SHP77 (cell line): ENCODE measurements at regions not wholly inside any gene's neighbourhood (a gene's known extent, or its start where the extent isn't known, plus 50 kb on each side); places are given as distances from the start of the nearest gene placed in this dataset.

Source experiments
- DNase-seq, 2 experiments: peaks; one replicate each; lab custom pipeline; 2025; lab: John Stamatoyannopoulos, UW

DNA sequence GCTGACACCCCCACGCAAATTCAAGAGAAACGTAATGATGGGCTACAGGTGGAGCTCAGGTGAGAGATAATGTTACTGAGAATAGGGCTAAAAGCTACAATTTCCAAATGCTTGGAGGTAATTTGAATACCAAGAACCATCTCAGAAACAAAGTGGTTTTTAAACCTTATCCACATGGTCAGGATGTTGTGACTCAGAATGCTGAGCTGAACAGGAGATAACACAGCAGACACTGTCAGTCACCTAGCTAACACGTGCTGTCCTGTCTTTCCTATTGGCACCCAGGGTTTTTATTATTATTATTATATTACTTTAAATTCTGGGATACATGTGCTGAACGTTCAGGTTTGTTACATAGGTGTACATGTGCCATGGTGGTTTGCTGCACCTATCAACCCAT, 233.0 kb upstream of the MAF start:
- DNase-seq = no peak

DNA sequence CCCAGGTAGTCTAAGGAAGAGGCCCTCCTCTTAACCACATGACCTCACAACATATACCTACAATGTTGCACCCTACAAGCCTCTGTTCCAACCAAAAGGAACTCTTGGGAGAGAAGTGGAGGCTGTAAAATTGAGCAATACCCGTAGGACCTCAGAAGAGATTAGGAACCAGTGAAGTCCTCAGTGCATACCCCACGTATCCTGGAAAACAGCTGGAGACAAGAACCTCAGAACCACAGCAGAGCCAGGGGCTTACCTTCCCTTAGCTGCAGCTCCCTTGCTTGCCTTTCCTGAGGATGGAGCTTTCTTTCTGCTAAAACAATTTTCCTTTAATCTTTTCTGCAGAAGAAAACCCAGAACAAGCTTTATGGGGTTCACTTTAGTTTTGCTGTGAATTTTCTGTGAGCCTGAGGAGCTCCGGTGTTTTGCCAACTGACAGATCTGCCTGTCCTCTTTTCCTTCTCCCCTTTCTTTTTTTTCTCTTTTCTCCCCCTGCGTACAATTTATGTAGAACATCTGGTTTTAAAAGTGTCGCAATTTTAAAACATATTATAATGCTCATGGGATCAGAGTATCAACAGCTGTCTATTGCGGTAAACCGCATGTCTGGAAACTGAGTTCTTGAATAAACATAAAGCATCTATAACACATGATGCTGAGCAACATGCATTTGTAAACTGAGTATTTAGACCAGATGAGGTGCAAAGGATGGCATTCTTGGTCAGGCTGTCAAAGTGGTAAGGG, 226.4 kb upstream of the MAF start:
- DNase-seq = no peak

DNA sequence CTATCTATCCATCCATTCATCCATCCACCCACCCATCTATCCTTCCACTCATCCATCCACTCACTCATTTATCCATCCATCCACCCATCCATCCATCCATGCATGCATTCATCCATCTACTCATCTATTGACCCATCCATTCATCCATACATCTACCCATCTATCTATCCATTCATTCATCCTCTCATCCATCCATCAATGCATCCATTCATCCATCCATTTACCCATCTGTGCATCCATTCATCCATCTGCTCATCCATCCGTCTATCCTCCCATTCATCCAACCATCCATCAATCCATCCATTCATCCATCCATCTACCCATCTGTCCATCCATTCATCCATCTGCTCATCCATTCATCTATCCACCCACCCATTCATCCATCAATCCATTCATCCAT, 224.5 kb upstream of the MAF start:
- no peak for DNase-seq

DNA sequence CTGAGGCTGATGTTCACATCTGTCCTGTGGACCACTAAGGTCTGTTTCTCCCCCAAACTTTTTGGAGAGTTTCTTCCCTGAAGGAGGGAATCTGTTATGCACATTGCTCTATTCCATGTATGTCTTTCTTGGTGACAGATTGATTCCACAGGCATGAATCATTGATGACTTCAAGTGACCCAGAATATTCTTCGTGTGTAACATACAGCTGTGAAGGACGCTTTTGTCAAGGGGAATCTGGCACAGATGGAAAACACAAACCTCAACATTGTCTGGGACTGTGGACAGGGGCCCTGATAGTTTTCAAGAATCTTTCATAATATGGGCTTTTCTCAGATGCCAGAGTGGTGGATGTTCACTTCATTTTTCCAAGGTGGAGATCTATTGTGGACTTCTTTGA, 223.1 kb upstream of the MAF start:
- no peak for DNase-seq

DNA sequence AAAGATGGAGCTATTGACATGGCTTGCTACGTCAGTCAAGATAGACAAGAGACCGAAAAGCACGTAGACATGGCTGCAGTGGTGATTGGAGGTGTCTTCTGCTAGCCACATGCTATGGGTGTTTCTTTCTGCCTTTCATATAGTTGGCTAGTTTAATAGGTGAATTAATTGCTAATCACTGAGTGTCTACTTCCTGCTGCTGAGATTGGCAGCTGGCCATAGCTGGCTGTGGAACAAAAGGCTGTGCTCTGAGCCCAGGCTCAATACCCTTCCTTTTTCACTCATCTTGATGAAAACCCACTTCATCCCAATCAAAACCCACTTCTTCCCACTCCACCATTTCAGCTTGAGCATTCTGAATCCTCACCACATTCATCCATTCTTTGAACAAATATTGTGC, 221.4 kb upstream of the MAF start:
- no peak for DNase-seq

DNA sequence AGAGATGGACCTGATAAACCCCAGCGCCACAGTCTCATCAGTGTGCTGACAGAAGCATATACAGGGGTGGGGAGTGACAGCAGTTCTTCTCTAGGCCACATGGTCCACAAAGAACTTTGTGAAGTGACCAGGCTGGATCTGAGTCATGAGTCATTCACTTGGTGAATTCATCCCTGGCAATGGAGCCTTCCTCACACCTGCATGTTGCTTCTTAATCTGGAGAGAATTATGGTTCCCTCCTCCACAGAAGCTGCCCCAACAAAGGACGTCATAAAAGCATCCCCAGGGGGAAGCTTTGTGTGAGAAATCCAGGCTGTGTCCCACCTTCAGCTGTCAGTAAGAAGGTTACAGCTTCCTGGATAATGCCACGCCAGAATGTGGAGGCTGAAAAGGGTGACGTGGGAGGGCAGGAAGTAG, 215.6 kb upstream of the MAF start:
- DNase-seq = no peak

DNA sequence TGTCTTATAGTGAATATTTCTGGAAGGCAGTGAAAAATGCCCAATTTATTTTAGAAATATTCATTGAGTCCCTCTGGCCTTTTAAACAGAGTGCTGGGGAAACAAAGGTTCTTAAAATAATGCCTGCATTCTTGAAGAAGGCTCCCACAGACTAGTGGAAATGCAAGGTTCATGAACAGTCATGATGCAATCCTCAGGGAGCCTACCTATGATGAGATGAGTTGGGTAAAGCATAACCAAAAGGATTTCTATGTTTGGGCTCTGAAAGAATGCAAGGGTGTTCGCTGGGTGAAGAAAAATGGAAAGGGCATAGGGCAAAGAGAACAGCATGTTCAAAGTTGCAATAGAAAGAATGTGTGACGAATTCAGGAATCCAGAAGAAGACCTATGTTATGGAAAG, 214.5 kb upstream of the MAF start:
- DNase-seq = no peak

DNA sequence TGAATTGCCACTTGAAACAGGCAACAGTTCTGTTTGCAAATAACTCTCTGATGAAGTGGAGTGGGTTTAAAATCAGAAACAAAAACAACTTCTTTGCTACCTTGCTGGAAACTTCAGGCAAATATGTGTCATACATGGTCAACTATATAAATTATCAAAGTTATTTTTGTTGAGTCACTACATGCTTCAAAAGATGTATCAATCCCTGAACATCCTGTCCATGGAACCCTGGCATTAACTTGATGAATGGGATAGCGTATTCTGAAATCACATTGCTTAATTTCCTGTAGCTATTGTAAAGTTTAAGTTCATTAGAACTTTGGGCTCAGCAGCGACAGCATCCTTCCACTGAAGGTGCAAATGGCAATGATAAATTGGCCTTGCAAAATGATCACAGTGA, 213.6 kb upstream of the MAF start:
- no peak for DNase-seq

DNA sequence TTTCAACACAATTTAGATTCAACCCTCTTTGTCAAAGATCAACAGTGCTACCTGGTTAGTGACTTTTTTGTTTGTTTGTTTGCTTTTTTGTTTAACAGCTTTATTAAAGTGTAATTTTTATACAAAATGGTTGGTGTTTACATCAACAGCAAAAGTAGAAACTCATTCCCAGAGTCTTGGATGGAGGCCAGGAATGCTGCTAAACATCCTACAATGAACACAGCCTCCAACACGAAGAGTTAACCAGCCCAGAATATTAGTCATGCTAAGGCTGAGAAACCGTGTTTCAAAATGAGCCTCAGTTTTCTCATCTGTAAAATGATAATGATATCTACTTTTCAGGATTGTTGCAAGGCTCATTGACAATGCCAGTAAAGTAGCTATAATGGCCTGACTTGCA, 211.0 kb upstream of the MAF start:
- DNase-seq = no peak

DNA sequence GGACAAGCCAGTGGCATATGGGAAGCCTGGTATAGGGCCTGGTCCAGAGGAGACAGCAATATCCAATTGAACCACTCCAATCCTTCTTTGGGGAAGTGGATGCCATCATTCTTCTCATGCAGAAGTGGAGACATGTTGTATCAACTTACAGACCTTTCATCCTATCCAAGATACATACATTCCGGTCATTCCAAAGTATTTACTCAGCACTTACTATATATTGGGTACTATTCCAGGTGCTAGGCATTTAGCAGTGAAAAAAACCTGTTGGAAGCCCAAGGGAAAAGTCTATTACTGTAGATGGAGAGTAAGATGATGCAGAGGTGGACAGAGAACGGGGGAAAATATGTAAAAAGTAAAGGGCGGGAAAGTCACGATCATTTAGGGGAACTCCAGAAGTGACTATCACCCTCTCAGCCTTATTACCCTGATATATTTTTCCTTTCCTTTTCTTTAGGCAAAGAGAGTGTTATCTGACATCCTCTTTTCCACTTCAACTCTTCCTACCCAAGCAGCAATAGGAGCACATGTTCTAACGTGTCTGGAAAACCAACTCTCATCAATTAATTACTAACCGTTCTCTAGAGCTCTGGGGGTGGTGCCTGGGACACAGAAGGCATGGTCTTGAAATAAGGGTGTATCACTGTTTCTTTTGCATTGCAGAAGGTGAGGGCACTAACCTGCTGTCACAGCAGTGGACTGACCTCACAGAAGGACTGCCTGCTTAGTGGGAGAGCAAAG, 210.1 kb upstream of the MAF start:
- no peak for DNase-seq

DNA sequence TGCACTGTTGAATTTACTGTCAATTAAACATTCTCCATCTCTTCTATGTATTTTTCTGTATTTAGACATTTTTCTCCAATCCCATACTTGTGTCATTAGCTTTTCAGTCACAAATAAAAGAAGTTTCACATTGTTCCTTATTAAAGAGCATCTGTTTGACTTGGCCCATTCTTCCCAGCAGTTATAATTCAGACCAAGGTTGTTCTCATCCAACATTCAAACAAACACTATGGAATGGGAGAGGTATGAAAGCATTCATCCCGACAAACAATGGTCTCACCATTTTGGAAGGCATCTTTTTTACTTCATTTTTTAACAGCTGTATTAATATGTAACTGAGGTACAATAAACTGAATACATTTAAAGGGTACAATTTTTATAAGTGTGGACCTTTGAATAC, 208.8 kb upstream of the MAF start:
- no peak for DNase-seq

DNA sequence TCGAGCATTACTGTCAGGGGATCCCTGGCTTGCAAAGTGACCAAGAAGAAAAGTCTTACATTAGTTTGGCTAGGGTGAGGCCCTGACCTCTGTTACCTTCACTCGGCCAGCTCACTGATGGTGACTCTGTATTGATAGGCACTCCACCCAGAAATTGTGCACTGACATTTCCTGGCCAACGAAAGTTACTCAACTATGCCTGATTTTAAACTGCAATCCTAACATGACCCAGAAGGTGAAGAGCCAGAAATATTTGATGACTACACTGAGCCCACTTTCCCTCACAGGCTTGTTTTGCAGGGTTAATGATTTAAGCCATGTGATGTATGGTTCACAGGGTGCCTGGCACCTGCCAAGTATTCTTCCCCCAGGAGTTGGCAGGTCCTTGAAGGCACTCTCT, 208.2 kb upstream of the MAF start:
- DNase-seq = no peak

DNA sequence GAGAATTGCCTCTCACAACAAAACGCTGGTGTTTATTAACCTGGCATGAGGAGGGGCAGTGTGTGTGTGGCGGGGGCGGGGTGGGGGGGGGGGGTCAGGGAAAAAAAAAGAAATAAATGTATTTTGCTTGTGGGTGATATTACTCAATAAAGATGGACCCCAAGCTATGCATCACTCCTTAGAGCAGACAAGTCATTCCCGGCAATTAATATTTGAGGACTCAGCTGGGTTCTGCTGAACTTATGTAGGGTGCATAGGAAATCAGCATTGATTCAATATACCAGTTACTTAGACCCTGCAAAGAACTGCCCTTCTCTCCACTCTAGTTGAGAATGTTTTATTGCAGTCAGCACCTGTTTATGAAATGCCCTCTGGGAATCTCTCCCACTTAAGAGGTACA, 206.2 kb upstream of the MAF start:
- DNase-seq = no peak

DNA sequence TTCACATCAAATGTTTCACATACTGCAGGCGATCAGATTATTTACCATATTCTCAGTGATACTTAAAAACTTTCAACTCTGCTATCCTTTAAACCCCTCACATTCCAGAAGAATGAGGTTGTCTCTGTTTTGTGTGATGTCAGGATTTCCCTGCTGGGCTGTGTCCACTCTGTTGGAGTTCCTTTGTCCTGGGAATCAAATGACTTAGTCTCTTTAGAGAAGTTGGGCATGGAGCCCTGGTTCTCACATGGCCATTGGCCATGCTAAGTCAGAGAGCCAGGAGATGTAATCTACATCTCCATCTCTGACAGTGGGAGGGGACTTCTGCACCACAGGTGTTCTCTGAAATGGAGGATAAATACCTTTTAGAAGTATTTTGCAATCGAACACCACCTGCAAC, 205.1 kb upstream of the MAF start:
- DNase-seq = no peak

DNA sequence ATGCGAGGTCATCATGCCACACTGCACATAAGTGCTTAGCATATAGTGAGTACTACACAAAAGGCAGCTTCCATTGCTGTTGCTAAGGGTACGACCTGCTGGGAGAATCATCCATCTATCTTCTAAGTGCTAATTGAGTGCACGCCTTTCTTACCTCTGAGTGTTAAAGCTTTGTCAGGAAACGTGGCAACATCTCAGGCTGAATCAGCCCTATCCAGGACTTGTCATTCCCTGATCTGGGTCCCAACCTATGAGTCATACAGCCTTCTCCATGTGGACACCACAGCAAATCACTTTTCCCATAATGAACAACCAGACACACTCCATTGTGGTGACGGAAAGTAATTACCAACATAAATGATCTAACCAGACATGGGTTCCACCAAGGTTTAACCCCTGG, 201.1 kb upstream of the MAF start:
- DNase-seq = no peak

DNA sequence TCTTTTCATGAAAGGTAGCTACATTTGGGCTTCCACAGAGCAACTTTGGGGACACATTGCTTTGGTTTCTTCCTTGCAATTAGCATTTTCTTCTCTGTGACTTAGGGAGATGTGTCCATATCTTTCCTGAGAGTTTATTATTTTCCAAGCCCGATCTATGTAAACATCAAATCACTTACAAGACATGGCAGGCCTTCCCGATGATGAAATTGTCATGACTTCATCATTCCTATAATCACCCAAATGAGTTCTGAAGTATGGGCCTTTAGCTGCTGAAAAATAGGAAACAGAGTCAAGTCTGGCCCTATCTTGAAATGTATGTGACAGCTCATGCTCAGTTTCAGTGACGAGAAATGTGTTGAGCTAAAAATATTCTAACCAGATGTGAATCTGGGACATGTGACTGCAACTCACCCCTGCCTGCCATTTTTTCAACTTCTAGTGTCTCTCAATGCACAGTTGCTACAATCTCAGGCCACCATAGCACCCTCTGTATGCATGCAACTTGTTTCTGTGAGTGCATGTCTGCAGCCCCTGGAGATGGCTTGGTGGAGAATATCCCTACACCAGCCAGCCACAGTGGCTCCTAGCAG, 199.6 kb upstream of the MAF start:
- DNase-seq = no peak

DNA sequence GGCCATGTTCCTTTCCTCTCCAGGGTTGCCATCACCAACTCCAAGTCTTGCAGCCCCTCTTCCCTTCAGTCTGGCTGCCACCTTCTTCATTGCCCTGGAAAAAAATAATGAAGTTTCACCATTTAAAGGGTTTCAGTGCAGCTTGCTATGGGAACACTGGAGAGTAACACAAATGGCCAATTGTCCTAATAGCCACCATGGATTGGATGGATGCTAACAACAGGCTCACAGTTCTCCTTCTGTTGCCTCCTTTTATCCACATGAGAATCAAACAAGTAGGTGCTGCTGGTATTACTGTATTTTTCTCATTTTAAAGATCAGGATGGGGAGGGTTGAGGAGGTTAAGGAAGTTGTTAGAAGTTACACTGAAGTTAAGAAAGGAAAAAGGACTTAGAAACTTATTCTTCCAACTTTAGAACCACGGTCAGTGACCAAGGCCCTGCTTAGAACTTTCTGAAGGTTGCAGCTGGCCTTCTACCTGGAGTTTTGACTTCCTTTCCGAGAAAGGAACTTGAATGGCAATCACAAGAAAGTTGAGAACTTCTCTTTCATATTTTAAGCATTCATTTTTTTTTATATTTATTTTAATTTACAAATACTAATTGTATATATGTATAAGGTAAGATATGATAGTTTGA, 198.0 kb upstream of the MAF start:
- DNase-seq = no peak

DNA sequence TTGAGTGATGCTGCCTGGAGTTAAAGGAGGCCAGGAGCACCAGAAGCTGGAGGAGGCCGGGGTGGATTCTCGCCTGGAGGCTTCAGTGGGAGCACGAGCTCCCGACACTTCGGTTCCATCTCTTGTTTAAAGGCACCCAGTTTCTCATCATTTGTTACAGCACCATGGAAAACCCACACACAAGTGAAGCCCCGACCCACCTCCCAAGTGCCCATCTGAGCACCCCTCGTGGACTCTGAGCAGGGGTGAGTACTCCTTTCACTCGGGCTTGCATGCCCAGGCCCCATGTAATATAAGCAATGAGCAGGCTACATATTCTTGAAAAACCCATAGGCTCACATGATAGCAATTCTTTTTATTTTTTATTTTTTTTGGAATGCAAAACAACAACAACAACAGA, 196.9 kb upstream of the MAF start:
- DNase-seq = no peak

DNA sequence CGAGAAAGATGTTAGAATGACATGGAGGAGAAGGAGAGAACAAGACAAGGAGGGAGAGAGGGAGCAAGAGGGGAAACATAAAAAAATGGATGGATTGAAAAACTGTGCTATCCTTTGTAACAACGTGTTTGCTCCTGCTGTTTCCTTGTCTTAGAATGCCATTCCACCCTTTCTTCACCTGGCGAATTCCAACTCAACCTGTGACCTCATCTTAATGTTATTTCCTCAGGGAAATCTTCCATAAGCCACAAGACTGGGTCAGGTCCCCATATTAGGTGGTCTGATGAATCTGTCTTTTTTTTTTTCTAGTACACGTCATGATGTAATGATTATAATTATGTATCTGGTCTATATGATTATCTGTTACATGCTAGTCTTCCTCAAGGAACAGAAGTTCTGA, 195.0 kb upstream of the MAF start:
- DNase-seq = no peak

DNA sequence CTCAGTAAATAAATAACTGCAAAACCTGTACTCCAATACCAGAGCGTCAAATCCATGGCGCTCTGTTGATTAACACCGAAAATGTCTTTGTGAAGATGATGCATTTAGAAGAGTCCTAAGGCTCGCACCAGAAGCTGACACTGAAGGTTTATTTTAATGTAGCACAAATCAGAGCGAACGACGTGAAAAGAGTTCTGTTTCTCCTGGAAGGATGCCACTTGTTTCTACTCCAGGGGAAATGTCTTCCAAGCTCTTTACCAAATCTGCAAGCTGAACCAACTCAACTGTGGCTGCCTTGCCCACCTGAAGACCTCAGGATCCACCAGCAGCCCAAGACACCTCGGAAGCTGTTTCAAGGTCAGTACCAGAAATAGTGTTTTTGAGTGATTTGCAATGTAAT, 194.4 kb upstream of the MAF start:
- DNase-seq = no peak

DNA sequence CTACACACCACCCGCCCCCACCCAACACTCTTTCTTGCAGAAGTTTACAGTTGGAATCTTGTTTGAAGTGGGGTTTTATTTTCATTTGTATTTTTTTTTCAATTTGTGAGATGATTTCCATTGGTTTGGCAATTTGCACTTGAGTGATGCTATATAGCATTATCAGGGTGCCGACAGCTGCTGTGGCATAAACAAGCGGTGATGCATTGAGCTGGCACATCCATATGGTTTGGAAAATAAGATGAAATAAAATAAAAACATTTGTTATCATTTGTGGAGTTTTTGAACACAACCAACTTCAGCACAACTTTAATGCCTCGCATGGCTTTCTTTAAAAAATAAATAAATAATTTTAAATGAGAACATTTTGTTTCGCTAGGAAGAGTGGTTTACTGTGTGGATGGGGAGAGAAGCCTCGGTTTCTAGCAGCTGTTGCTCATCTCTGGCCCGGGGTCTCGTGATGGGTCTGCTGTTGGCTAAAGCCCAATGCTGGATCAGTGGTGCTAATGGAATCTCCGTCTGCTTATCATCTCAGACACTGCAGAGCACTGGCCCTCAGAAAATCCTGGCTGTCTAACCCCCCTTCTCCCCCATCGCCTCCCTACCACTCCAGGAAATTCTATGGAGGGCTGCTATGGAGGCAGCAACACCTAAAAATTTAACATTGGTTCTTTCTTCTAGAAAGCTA, 192.3 kb upstream of the MAF start:
- no peak for DNase-seq

DNA sequence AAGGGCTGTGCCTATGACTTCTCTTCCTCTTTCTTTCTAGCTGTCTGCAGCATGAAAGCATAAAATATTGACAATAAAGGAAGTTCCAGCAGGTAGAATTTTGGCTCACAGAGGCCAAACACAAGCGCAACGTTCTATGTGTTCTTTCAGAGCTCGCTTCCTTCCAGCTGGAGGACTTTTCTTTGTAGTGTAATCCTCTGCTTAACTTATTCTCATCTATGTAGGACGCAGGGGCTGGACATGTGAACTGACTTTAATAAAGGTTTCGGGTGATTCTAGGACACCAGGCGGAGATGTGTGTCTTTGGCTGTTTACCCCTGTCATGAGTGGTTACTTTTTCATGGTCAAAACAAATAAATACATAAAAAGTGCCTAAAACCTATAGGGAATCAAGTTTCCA, 191.5 kb upstream of the MAF start:
- DNase-seq = no peak

DNA sequence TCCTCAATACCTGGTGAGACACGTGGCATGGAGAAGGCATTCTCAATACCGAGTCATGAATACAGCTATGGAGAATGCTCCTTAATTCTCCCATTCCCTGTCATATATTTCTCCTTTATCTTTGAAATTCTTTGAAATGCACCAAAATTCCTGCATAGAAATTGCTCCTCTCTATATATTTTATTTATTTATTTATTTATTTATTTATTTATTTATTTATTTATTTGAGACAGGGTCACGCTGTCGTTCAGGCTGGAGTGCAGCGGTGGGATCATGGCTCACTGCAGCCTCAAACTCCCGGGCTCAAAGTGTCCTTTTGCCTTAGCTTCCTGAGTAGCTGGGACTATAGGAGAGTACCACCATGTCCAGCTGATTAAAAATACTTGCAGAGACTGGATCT, 190.3 kb upstream of the MAF start:
- DNase-seq = no peak
